ENCODE measurements at regions not wholly inside any gene's neighbourhood (a gene's known extent, or its start where the extent isn't known, plus 50 kb on each side); places are given as distances from the start of the nearest gene placed in this dataset.

- no peak for DNase-seq
Measured at GRCh38 chr7:46854958-46855473, 726.9 kb downstream of the TNS3 start.

GRCh38 chr7:46853451-46853850, 728.5 kb downstream of the TNS3 start:
- no peak for DNase-seq

- no peak for DNase-seq
Measured at GRCh38 chr7:46852795-46853194, 729.1 kb downstream of the TNS3 start.

GRCh38 chr7:46850563-46851330, 731.2 kb downstream of the TNS3 start:
- no peak for DNase-seq

- no peak for DNase-seq
Measured at GRCh38 chr7:46848944-46849343, 733.0 kb downstream of the TNS3 start.

- no peak for DNase-seq
Measured at GRCh38 chr7:46848311-46848710, 733.6 kb downstream of the TNS3 start.

- DNase-seq: no peak
Measured at GRCh38 chr7:46847126-46847525, 734.8 kb downstream of the TNS3 start.

- no peak for DNase-seq
Measured at GRCh38 chr7:46844486-46844885, 737.4 kb downstream of the TNS3 start.

- DNase-seq: no peak
Measured at GRCh38 chr7:46841248-46841647, 740.7 kb downstream of the TNS3 start.

- DNase-seq: no peak
Measured at GRCh38 chr7:46839651-46840050, 742.3 kb downstream of the TNS3 start.

GRCh38 chr7:46838463-46838862, 743.4 kb downstream of the TNS3 start:
- DNase-seq: no peak

GRCh38 chr7:46835556-46835955, 746.4 kb downstream of the TNS3 start:
- DNase-seq: no peak

- no peak for DNase-seq
Measured at GRCh38 chr7:46834921-46835320, 747.0 kb downstream of the TNS3 start.

GRCh38 chr7:46833197-46833596, 748.7 kb downstream of the TNS3 start:
- DNase-seq: no peak

- no peak for DNase-seq
Measured at GRCh38 chr7:46832136-46832535, 749.8 kb downstream of the TNS3 start.

- no peak for DNase-seq
Measured at GRCh38 chr7:46819819-46820218, 762.1 kb downstream of the TNS3 start.

GRCh38 chr7:46814516-46815250, 767.2 kb downstream of the TNS3 start:
- no peak for DNase-seq

GRCh38 chr7:46812101-46812675, 769.7 kb downstream of the TNS3 start:
- DNase-seq: no peak

- no peak for DNase-seq
Measured at GRCh38 chr7:46811529-46811928, 770.4 kb downstream of the TNS3 start.

GRCh38 chr7:46810986-46811385, 770.9 kb downstream of the TNS3 start:
- no peak for DNase-seq

- no peak for DNase-seq
Measured at GRCh38 chr7:46809886-46810285, 772.0 kb downstream of the TNS3 start.

GRCh38 chr7:46806856-46807255, 775.1 kb downstream of the TNS3 start:
- no peak for DNase-seq

- DNase-seq: no peak
Measured at GRCh38 chr7:46802479-46802878, 779.4 kb downstream of the TNS3 start.

- DNase-seq: no peak
Measured at GRCh38 chr7:46791188-46791587, 790.7 kb downstream of the TNS3 start.
